HFF-Myc (cell line): ENCODE measurements at regions not wholly inside any gene's neighbourhood (a gene's known extent, or its start where the extent isn't known, plus 50 kb on each side); places are given as distances from the start of the nearest gene placed in this dataset.

Experiments
- DNase-seq: peaks from one replicate; pipeline ENCODE4 v3.0.0-alpha.2; 2011; ENCODE audit warnings: low read depth; ENCODE audit errors: extremely low read depth
- H3K4me3 ChIP-seq: replicated peaks from 2 replicates; pipeline ENCODE4 v1.5.1; 2011; ENCODE audit warnings: low read depth, mild to moderate bottlenecking, control low read depth, low read length
- TF ChIP-seq, protein P1 (sequence below): IDR thresholded peaks from 2 replicates; pipeline ENCODE4 v1.5.1; 2012; ENCODE audit warnings: mild to moderate bottlenecking, low read depth, low read length, control low read depth; ENCODE audit errors: missing control alignments

DNA sequence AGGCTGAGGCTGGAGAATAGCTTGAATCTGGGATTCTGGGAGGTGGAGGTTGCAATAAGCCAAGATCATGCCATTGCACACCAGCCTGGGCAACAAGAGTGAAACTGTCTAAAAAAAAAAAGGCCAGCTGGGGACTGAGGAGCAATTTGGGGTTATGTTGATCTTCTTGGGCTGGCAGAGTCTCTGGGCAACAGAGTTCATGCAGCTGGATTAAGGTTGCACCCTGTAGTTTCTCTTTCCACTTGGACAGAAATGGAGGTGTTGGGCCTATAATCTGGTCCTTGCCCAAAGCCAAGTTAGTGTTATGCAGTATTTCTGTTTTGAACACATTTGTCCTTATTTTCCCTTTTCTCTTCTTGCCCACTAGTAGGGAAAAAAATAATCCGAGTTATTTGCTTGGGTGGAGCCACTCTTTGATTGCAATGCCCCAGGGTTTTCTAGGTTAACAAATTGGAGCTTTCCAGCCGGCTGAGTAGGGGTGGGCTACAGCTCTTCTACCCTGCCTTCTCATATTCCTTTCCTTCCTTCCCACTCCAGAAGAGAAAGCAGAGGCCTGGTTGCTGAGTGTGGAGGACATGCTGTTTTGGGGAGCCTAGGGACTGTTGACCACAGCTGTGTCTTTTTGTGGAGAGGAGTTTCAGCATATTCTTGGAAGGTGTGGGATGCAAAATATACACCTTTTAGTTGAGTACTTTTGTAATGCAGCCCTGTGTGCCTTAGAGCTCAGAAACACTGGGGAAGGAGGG, 213.9 kb downstream of the SOX4 start:
- H3K4me3 ChIP-seq: no peak overlapping the region
- TF ChIP-seq, protein P1, sequence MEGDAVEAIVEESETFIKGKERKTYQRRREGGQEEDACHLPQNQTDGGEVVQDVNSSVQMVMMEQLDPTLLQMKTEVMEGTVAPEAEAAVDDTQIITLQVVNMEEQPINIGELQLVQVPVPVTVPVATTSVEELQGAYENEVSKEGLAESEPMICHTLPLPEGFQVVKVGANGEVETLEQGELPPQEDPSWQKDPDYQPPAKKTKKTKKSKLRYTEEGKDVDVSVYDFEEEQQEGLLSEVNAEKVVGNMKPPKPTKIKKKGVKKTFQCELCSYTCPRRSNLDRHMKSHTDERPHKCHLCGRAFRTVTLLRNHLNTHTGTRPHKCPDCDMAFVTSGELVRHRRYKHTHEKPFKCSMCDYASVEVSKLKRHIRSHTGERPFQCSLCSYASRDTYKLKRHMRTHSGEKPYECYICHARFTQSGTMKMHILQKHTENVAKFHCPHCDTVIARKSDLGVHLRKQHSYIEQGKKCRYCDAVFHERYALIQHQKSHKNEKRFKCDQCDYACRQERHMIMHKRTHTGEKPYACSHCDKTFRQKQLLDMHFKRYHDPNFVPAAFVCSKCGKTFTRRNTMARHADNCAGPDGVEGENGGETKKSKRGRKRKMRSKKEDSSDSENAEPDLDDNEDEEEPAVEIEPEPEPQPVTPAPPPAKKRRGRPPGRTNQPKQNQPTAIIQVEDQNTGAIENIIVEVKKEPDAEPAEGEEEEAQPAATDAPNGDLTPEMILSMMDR: no peak
- no peak for DNase-seq

DNA sequence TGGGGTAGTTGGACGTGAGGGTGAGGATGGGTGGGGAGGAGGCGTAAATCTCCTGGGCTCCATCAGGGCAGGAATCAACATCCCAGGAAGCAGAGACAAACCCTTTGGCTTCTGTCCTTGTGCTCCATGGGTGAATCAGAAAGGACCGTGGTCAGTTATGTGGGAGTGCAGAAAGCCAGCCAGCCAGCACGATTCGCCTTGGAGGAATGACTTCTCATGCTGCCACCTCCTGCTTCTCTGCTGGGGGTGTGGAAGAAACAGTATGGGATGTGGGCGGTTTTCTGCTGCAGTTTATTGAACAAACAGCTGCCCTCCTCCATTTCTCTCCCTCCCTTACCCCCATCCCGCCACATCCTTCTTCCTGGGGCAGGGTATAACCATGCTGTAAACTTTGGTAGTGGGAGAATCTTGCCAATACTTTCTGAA, 214.5 kb downstream of the SOX4 start:
- no peak overlapping the region for H3K4me3 ChIP-seq
- TF ChIP-seq, protein P1: no peak
- no peak for DNase-seq

- no peak overlapping the region for H3K4me3 ChIP-seq
- TF ChIP-seq, protein P1: no peak
- DNase-seq: no peak
Measured at GRCh38 chr6:21808551-21809242, 215.1 kb downstream of the SOX4 start.

DNA sequence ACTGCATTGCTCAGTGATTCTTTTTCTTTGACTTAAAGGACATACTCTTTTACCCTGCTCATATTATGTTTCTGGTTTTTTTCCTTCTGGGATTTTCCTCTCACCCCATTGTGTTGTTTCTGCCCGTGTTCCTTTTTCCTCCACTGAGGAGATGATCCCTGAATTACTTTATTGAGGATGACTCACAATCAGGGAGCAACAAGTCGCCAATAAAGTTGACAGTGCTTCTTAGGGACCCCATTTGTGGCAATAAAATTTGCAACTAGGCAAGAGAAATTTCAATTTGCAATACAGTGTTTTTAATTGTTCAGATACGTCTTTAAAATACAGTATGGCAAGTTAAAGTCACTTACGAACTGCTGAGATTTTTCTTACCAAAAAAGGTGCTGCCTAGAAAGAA, 217.9 kb downstream of the SOX4 start:
- H3K4me3 ChIP-seq: no peak overlapping the region
- TF ChIP-seq, protein P1: no peak
- no peak for DNase-seq

DNA sequence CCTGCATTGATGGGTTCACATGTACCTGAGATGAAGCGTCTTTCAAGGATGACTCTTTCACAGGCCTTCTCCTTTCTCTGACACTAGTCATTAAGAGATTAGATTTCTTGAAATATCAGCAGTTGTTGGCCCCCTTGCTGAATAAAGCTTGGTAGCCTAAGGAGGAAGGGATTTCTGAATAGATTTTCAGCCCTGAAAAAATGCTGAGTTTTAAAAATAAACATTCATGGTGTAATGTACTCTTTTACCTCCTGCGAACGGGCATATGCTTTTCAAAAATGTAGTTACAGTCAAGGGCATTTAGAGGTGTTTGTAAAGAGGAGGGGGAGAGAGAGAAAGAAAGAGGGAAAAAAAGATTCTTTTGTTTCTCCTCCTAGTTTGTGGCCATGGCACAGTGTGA, 222.7 kb downstream of the SOX4 start:
- TF ChIP-seq, protein P1: no peak
- no peak overlapping the region for H3K4me3 ChIP-seq
- DNase-seq: no peak

DNA sequence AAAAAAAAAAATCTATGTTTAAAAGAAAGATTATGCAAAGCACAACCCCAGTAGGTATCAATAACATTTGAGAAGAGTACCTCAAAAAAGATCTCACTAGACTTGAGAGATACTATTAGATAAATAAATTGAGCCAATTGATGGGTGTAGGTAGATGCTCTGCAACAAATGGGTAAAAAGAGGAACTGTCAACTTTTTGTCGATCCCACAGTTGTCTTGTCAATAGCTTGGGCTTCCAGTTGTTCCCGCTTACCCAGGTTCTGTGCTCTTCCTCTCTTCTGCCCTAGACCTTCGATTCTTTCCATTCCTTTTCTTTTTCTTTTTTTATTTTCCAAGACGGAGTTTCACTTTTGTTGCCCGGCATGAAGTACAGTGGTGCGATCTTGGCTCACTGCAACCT, 226.9 kb downstream of the SOX4 start:
- TF ChIP-seq, protein P1: no peak
- H3K4me3 ChIP-seq: no peak overlapping the region
- no peak for DNase-seq
